Gastroesophageal sphincter (tissue), 3 donors: ENCODE measurements at regions not wholly inside any gene's neighbourhood (a gene's known extent, or its start where the extent isn't known, plus 50 kb on each side); places are given as distances from the start of the nearest gene placed in this dataset.

ENCODE experiments used
- CTCF ChIP-seq, 4 experiments: fragments of 200-600 bp in 2 of 4; fragments of 450-650 bp in 2 of 4; sonication (generic) in 1 of 4; IDR thresholded peaks; one replicate each; pipeline ENCODE4 v1.5.1; 2017 to 2019; ENCODE audit warnings: antibody characterized with exemption in 4 of 4, mild to moderate bottlenecking in 2 of 4, moderate library complexity in 2 of 4
- EP300 ChIP-seq: sonication (generic); formaldehyde crosslinking; IDR thresholded peaks from one replicate; pipeline ENCODE4 v1.6.1; 2017; ENCODE audit warnings: antibody characterized with exemption, mild to moderate bottlenecking
- POLR2A ChIP-seq, 2 donors: fragments of 450-650 bp; IDR thresholded peaks; one replicate each; pipeline ENCODE4 v1.6.1; 2017; ENCODE audit warnings: antibody characterized with exemption in 2 of 2, mild to moderate bottlenecking in 2 of 2, moderate library complexity in 1 of 2
- POLR2AphosphoS5 ChIP-seq: sonication (generic); formaldehyde crosslinking; IDR thresholded peaks from one replicate; pipeline ENCODE4 v1.6.1; 2017; ENCODE audit warnings: antibody characterized with exemption

- TF ChIP-seq POLR2AphosphoS5 (no peak), CTCF (IDR thresholded peaks at IDR 0.05) (no peak), EP300 (no peak), POLR2A (IDR thresholded peaks at IDR 0.05) (no peak)
These were observed 469.8 kb downstream of the BCAT1 start for GRCh38 chr12:24479131-24479530.
